PC-9 (cell line): ENCODE measurements at regions not wholly inside any gene's neighbourhood (a gene's known extent, or its start where the extent isn't known, plus 50 kb on each side); places are given as distances from the start of the nearest gene placed in this dataset.

Experiments used
- BruUV-seq: library from RNA; stranded (reverse); fragments of 400-500 nt; replicated peaks from 2 replicates; lab custom pipeline; 2021; lab: Mats Ljungman, UMichigan
- CTCF ChIA-PET: fragments of 300-600 bp; sonication (Branson Sonifier 250); formaldehyde crosslinking; loops from one replicate; lab custom pipeline; 2022; ENCODE audit warnings: antibody characterized with exemption; lab: Charles Lee
- POLR2A ChIA-PET: fragments of 300-600 bp; sonication (Branson Sonifier 250); formaldehyde crosslinking; loops from one replicate; lab custom pipeline; 2022; ENCODE audit warnings: antibody characterized with exemption; ENCODE audit not compliant: unreplicated experiment; lab: Charles Lee
- DNase-seq, 2 experiments: peaks; one replicate each; pipeline versions ENCODE4 v3.0.0 to v3.0.0-alpha.2; 2015 to 2022; ENCODE audit warnings: mixed read lengths in 1 of 2
- H2AFZ ChIP-seq: fragments of 200-600 bp; sonication (generic); 2 replicates; pipeline ENCODE4 v1.8.1; 2017; ENCODE audit warnings: antibody characterized with exemption
- H3F3A ChIP-seq: fragments of 200-600 bp; sonication (generic); 2 replicates; pipeline ENCODE4 v1.8.1; 2017; ENCODE audit warnings: antibody characterized with exemption, mild to moderate bottlenecking, low read depth; ENCODE audit not compliant: insufficient read depth
- H3K27ac ChIP-seq: fragments of 200-600 bp; sonication (generic); 2 replicates; pipeline ENCODE4 v1.6.1; 2016; ENCODE audit warnings: mixed run types
- H3K27me3 ChIP-seq: fragments of 200-600 bp; sonication (generic); 2 replicates; pipeline ENCODE4 v1.6.1; 2016; ENCODE audit warnings: low read depth, mixed run types; ENCODE audit not compliant: insufficient read depth
- H3K36me3 ChIP-seq: fragments of 200-600 bp; sonication (generic); 2 replicates; pipeline ENCODE4 v1.6.1; 2016; ENCODE audit warnings: low read depth, mixed run types
- H3K4me1 ChIP-seq: fragments of 200-600 bp; sonication (generic); replicated peaks from 2 replicates; pipeline ENCODE4 v1.6.1; 2016; ENCODE audit warnings: mixed run types; ENCODE audit not compliant: insufficient read depth
- H3K4me2 ChIP-seq: fragments of 200-600 bp; sonication (generic); 2 replicates; pipeline ENCODE4 v1.6.1; 2017; ENCODE audit warnings: mixed run types
- H3K4me3 ChIP-seq: fragments of 200-600 bp; sonication (generic); 2 replicates; pipeline ENCODE4 v1.6.1; 2016; ENCODE audit warnings: mixed run types
- H3K79me2 ChIP-seq: fragments of 200-600 bp; sonication (generic); 2 replicates; pipeline ENCODE4 v1.6.1; 2017; ENCODE audit warnings: low read depth, mixed run types
- H3K9me2 ChIP-seq: fragments of 200-600 bp; sonication (generic); 2 replicates; pipeline ENCODE4 v1.8.1; 2017; ENCODE audit warnings: mild to moderate bottlenecking; ENCODE audit not compliant: insufficient read depth
- H3K9me3 ChIP-seq: fragments of 200-600 bp; sonication (generic); 2 replicates; pipeline ENCODE4 v1.8.1; 2016; ENCODE audit warnings: low read depth; ENCODE audit not compliant: insufficient read depth
- H4K20me1 ChIP-seq: fragments of 200-600 bp; sonication (generic); 2 replicates; pipeline ENCODE4 v1.8.1; 2017; ENCODE audit not compliant: insufficient read depth
- CTCF ChIP-seq: fragments of 200-600 bp; sonication (generic); conservative IDR thresholded peaks from 2 replicates; pipeline ENCODE4 v1.6.1; 2017; ENCODE audit warnings: mixed run types, antibody characterized with exemption, mild to moderate bottlenecking, moderate library complexity
- EZH2 ChIP-seq: fragments of 200-600 bp; sonication (generic); IDR thresholded peaks from 2 replicates; pipeline ENCODE4 v1.8.0; 2017; ENCODE audit warnings: antibody characterized with exemption, low read depth
- intact Hi-C: fragments of 100-400 bp; cut with micrococcal nuclease; formaldehyde crosslinking; loops from one replicate; pipeline ENCODE4 v1.10.0; 2022; ENCODE audit not compliant: unreplicated experiment

- CTCF ChIA-PET: no interaction called here
- no peak overlapping the region for H2AFZ ChIP-seq
- intact Hi-C loops: no loop called here
- DNase-seq: no peak
- H3K9me2 ChIP-seq: no peaks in the 10 kb centered on the region
- H3K27ac ChIP-seq: no peak overlapping the region
- POLR2A ChIA-PET: no interaction called here
- H3K79me2 ChIP-seq: no peaks in the 10 kb centered on the region
- H4K20me1 ChIP-seq: no peaks in the 10 kb centered on the region
- no peak for TF ChIP-seq CTCF
- TF ChIP-seq EZH2: no peak
- no peak overlapping the region for H3K4me3 ChIP-seq
- BruUV-seq: no TSS peak
- H3F3A ChIP-seq: no peaks in the 10 kb centered on the region
- H3K4me2 ChIP-seq: no peak overlapping the region
- H3K36me3 ChIP-seq: no peaks in the 10 kb centered on the region
- H3K4me1 ChIP-seq: no peaks in the 10 kb centered on the region
- H3K9me3 ChIP-seq: no peaks in the 10 kb centered on the region
- H3K27me3 ChIP-seq: no peaks in the 10 kb centered on the region
Observed at GRCh38 chr3:70519026-70519425, 206.6 kb upstream of the MDFIC2 start.

GRCh38 chr3:70518356-70518755, 205.9 kb upstream of the MDFIC2 start:
- ChIA-PET POLR2A (no interaction called here), CTCF (no interaction called here)
- intact Hi-C loops: no loop called here

GRCh38 chr3:70517124-70517890, 204.9 kb upstream of the MDFIC2 start:
- no peak overlapping the region for H2AFZ ChIP-seq
- no peaks in the 10 kb centered on the region for H3K36me3 ChIP-seq
- BruUV-seq: no TSS peak
- DNase-seq: no peak
- no peak overlapping the region for H3K27ac ChIP-seq
- no peaks in the 10 kb centered on the region for H4K20me1 ChIP-seq
- H3K27me3 ChIP-seq: no peaks in the 10 kb centered on the region
- intact Hi-C loops: no loop called here
- H3K9me2 ChIP-seq: no peaks in the 10 kb centered on the region
- ChIA-PET CTCF (no interaction called here), POLR2A (no interaction called here)
- no peaks in the 10 kb centered on the region for H3K4me1 ChIP-seq
- H3K4me3 ChIP-seq: no peak overlapping the region
- TF ChIP-seq EZH2 (no peak), CTCF (no peak)
- no peak overlapping the region for H3K4me2 ChIP-seq
- H3F3A ChIP-seq: no peaks in the 10 kb centered on the region
- H3K9me3 ChIP-seq: no peaks in the 10 kb centered on the region
- no peaks in the 10 kb centered on the region for H3K79me2 ChIP-seq

More at GRCh38 chr3:70518356-70518755, 205.9 kb upstream of the MDFIC2 start:
- no peak overlapping the region for H3K4me2 ChIP-seq
- H3K9me3 ChIP-seq: no peaks in the 10 kb centered on the region
- no peaks in the 10 kb centered on the region for H3K36me3 ChIP-seq
- H3K4me3 ChIP-seq: no peak overlapping the region
- no TSS peak for BruUV-seq
- no peaks in the 10 kb centered on the region for H3F3A ChIP-seq
- DNase-seq: no peak
- H3K9me2 ChIP-seq: no peaks in the 10 kb centered on the region
- TF ChIP-seq EZH2 (no peak), CTCF (no peak)
- H3K27me3 ChIP-seq: no peaks in the 10 kb centered on the region
- H3K4me1 ChIP-seq: no peaks in the 10 kb centered on the region
- no peak overlapping the region for H2AFZ ChIP-seq
- H3K27ac ChIP-seq: no peak overlapping the region
- no peaks in the 10 kb centered on the region for H4K20me1 ChIP-seq
- H3K79me2 ChIP-seq: no peaks in the 10 kb centered on the region
